Activated CD8-positive, alpha-beta T cell treated with anti-CD3 and anti-CD28 coated beads for 36 hours (primary cell): ENCODE measurements at regions not wholly inside any gene's neighbourhood (a gene's known extent, or its start where the extent isn't known, plus 50 kb on each side); places are given as distances from the start of the nearest gene placed in this dataset.

Source experiments
- ATAC-seq: fragments of 200-7000 bp; cut with Tn5 transposase; one replicate; pipeline ENCODE4 v1.10.0; 2021; ENCODE audit warnings: mild to moderate bottlenecking, moderate library complexity
- CTCF ChIA-PET: fragments of 350-600 bp; sonication (Branson Sonifier 250); formaldehyde crosslinking; loops from one replicate; lab custom pipeline; 2021; ENCODE audit warnings: antibody characterized with exemption; lab: Charles Lee
- POLR2A ChIA-PET: fragments of 350-600 bp; sonication (Branson Sonifier 250); formaldehyde crosslinking; loops from one replicate; lab custom pipeline; 2021; ENCODE audit warnings: antibody characterized with exemption; lab: Charles Lee
- DNase-seq: peaks from one replicate; pipeline ENCODE4 v3.0.0-alpha.2; 2020
- H3K27ac Mint-ChIP-seq: one replicate; pipeline ENCODE4 v1.8.0; 2021; ENCODE audit warnings: mild to moderate bottlenecking, mixed read lengths
- H3K27me3 Mint-ChIP-seq: one replicate; pipeline ENCODE4 v1.8.0; 2021; ENCODE audit warnings: mixed read lengths
- H3K36me3 Mint-ChIP-seq: one replicate; pipeline ENCODE4 v1.8.0; 2021; ENCODE audit warnings: low read depth, mixed read lengths
- H3K4me1 Mint-ChIP-seq: one replicate; pipeline ENCODE4 v1.8.0; 2021; ENCODE audit warnings: low read depth, mixed read lengths
- H3K4me3 Mint-ChIP-seq: one replicate; pipeline ENCODE4 v1.8.0; 2021; ENCODE audit warnings: mild to moderate bottlenecking, moderate library complexity, mixed read lengths
- H3K9me3 Mint-ChIP-seq: one replicate; pipeline ENCODE4 v1.8.0; 2021; ENCODE audit warnings: mixed read lengths
- intact Hi-C: fragments of 100-400 bp; cut with micrococcal nuclease; formaldehyde crosslinking; loops from one replicate; pipeline ENCODE4 v1.10.0; 2022
- TF ChIP-seq, protein P1 (sequence below): fragments of 200-600 bp; IDR thresholded peaks from one replicate; pipeline ENCODE4 v1.8.0; 2022; ENCODE audit warnings: antibody characterized with exemption, mild to moderate bottlenecking

GRCh38 chr3:16728770-16729745 lies 123.8 kb upstream of the DAZL start:
- Mint-ChIP-seq H3K4me3 (no peak overlapping the region), H3K27ac (no peak overlapping the region), H3K4me1 (no peaks in the 10 kb centered on the region), H3K36me3 (peaks cover 5% of the 10 kb centered on the region), H3K27me3 (no peaks in the 10 kb centered on the region), H3K9me3 (peaks cover 33% of the 10 kb centered on the region)
- DNase-seq (no peak), ATAC-seq (no peak)
- intact Hi-C loops: no loop called here
- CTCF ChIA-PET: no interaction called here
- POLR2A ChIA-PET: no interaction called here
- TF ChIP-seq, protein P1, sequence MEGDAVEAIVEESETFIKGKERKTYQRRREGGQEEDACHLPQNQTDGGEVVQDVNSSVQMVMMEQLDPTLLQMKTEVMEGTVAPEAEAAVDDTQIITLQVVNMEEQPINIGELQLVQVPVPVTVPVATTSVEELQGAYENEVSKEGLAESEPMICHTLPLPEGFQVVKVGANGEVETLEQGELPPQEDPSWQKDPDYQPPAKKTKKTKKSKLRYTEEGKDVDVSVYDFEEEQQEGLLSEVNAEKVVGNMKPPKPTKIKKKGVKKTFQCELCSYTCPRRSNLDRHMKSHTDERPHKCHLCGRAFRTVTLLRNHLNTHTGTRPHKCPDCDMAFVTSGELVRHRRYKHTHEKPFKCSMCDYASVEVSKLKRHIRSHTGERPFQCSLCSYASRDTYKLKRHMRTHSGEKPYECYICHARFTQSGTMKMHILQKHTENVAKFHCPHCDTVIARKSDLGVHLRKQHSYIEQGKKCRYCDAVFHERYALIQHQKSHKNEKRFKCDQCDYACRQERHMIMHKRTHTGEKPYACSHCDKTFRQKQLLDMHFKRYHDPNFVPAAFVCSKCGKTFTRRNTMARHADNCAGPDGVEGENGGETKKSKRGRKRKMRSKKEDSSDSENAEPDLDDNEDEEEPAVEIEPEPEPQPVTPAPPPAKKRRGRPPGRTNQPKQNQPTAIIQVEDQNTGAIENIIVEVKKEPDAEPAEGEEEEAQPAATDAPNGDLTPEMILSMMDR: no peak

GRCh38 chr3:16738451-16738850 lies 133.2 kb upstream of the DAZL start:
- peaks cover 10% of the 10 kb centered on the region for H3K4me1 Mint-ChIP-seq
- no peak overlapping the region for H3K4me3 Mint-ChIP-seq
- H3K27ac Mint-ChIP-seq: no peak overlapping the region
- peaks cover 3% of the 10 kb centered on the region for H3K36me3 Mint-ChIP-seq
- H3K27me3 Mint-ChIP-seq: no peaks in the 10 kb centered on the region
- intact Hi-C loops: no loop called here
- POLR2A ChIA-PET: no interaction called here
- no peak for DNase-seq
- peaks cover 33% of the 10 kb centered on the region for H3K9me3 Mint-ChIP-seq
- TF ChIP-seq, protein P1: no peak
- CTCF ChIA-PET: no interaction called here
- no peak for ATAC-seq

GRCh38 chr3:16739541-16740105 lies 134.4 kb upstream of the DAZL start:
- H3K9me3 Mint-ChIP-seq: peaks cover 22% of the 10 kb centered on the region
- intact Hi-C loops: no loop called here
- ATAC-seq: no peak
- no peak for DNase-seq
- no peak overlapping the region for H3K27ac Mint-ChIP-seq
- CTCF ChIA-PET: no interaction called here
- TF ChIP-seq, protein P1: no peak
- H3K4me3 Mint-ChIP-seq: no peak overlapping the region
- peaks cover 3% of the 10 kb centered on the region for H3K36me3 Mint-ChIP-seq
- POLR2A ChIA-PET: no interaction called here
- H3K27me3 Mint-ChIP-seq: no peaks in the 10 kb centered on the region
- peaks cover 10% of the 10 kb centered on the region for H3K4me1 Mint-ChIP-seq

- no peak overlapping the region for H3K4me3 Mint-ChIP-seq
- H3K9me3 Mint-ChIP-seq: peaks cover 18% of the 10 kb centered on the region
- intact Hi-C loops: no loop called here
- ChIA-PET CTCF (interaction anchor here (1.3 kb wide), 1 partner anchor 139 kb away, joined by 3 read pairs; no protein-coding TSS in a partner anchor), POLR2A (no interaction called here)
- H3K27me3 Mint-ChIP-seq: no peaks in the 10 kb centered on the region
- TF ChIP-seq, protein P1: no peak
- DNase-seq: no peak
- H3K36me3 Mint-ChIP-seq: peaks cover 3% of the 10 kb centered on the region
- peaks cover 10% of the 10 kb centered on the region for H3K4me1 Mint-ChIP-seq
- H3K27ac Mint-ChIP-seq: no peak overlapping the region
- no peak for ATAC-seq
Measured at GRCh38 chr3:16740515-16740914, 135.3 kb upstream of the DAZL start.
